Endothelial cell of umbilical vein (primary cell): ENCODE measurements at regions not wholly inside any gene's neighbourhood (a gene's known extent, or its start where the extent isn't known, plus 50 kb on each side); places are given as distances from the start of the nearest gene placed in this dataset.
A peak's percentile ranks its signal among the peaks of the same experiment; 100 is the strongest.

Experiments used
- BruUV-seq: library from RNA; stranded (reverse); fragments of 400-500 nt; replicated peaks from 2 replicates; lab custom pipeline; 2021; lab: Mats Ljungman, UMichigan
- CTCF ChIA-PET: fragments of 300-600, 350-600 bp; sonication (Branson Sonifier 250); formaldehyde crosslinking; loops from one replicate; lab custom pipeline; 2021; ENCODE audit warnings: antibody characterized with exemption, inconsistent platforms; lab: Charles Lee
- POLR2A ChIA-PET: fragments of 300-600, 350-600 bp; sonication (Branson Sonifier 250); formaldehyde crosslinking; loops from one replicate; lab custom pipeline; 2021; ENCODE audit warnings: antibody characterized with exemption, inconsistent platforms; lab: Charles Lee
- DNase-seq: peaks from one replicate; pipeline ENCODE4 v3.0.0-alpha.2; 2011; ENCODE audit warnings: low read depth, low spot score
- FAIRE-seq: peaks from 2 replicates; lab custom pipeline; 2011; peaks lifted over from hg19 to GRCh38; lab: Jason Lieb, UNC
- H2AFZ ChIP-seq: 2 replicates; pipeline ENCODE4 v1.6.0; 2012; ENCODE audit warnings: low read depth, low read length, control low read depth, inconsistent platforms
- H3K27ac ChIP-seq: 2 replicates; pipeline ENCODE4 v1.5.1; 2011; ENCODE audit warnings: low read depth, mild to moderate bottlenecking, control low read depth, low read length, moderate library complexity; ENCODE audit not compliant: insufficient read depth
- H3K27me3 ChIP-seq, 2 experiments: 2 replicates each; pipeline versions ENCODE4 v1.6.0 to v1.6.1; 2011; ENCODE audit warnings: low read length in 2 of 2, mixed read lengths in 1 of 2; ENCODE audit not compliant: control insufficient read depth in 2 of 2, insufficient read depth in 2 of 2
- H3K36me3 ChIP-seq, 2 experiments: 2 replicates in 1 of 2; 3 replicates in 1 of 2; pipeline ENCODE4 v1.5.1; 2011; ENCODE audit warnings: low read length in 2 of 2, mild to moderate bottlenecking in 1 of 2, moderate library complexity in 1 of 2; ENCODE audit not compliant: control insufficient read depth in 2 of 2, insufficient read depth in 2 of 2; ENCODE audit errors: extremely low read depth in 1 of 2
- H3K4me1 ChIP-seq: 3 replicates; pipeline ENCODE4 v1.5.1; 2011; ENCODE audit warnings: mild to moderate bottlenecking, low read length; ENCODE audit not compliant: control insufficient read depth, insufficient read depth; ENCODE audit errors: extremely low read depth
- H3K4me2 ChIP-seq: 2 replicates; pipeline ENCODE4 v1.6.1; 2011; ENCODE audit warnings: low read length, control low read depth, mixed read lengths; ENCODE audit not compliant: insufficient read depth
- H3K4me3 ChIP-seq, 3 experiments: fragments of 200-600 bp in 1 of 3; sonication (generic), shearing (Covaris generic) in 1 of 3; replicated peaks in 1 of 3; 2 replicates each; pipeline ENCODE4 v1.5.1; 2011 to 2016; ENCODE audit warnings: control low read depth in 3 of 3, low read length in 3 of 3, mild to moderate bottlenecking in 2 of 3, inconsistent platforms in 1 of 3, low read depth in 1 of 3, moderate library complexity in 1 of 3; ENCODE audit not compliant: insufficient read depth in 1 of 3
- H3K79me2 ChIP-seq: 2 replicates; pipeline ENCODE4 v1.6.0; 2012; ENCODE audit warnings: low read length, inconsistent platforms; ENCODE audit not compliant: control insufficient read depth, insufficient read depth
- H3K9ac ChIP-seq: replicated peaks from 2 replicates; pipeline ENCODE3; 2011; ENCODE audit warnings: low read length, control low read depth; ENCODE audit not compliant: insufficient read depth; ENCODE audit errors: extremely low read depth
- H3K9me1 ChIP-seq: replicated peaks from 3 replicates; pipeline ENCODE4 v1.6.0; 2011; ENCODE audit warnings: mild to moderate bottlenecking, low read length; ENCODE audit not compliant: control insufficient read depth, insufficient read depth; ENCODE audit errors: extremely low read depth
- H3K9me3 ChIP-seq: replicated peaks from 2 replicates; pipeline ENCODE4 v1.5.1; 2012; ENCODE audit warnings: low read length, inconsistent platforms; ENCODE audit not compliant: control insufficient read depth, insufficient read depth
- H4K20me1 ChIP-seq: replicated peaks from 2 replicates; pipeline ENCODE3; 2011; ENCODE audit warnings: mild to moderate bottlenecking, low read length; ENCODE audit not compliant: control insufficient read depth, insufficient read depth; ENCODE audit errors: extremely low read depth
- EZH2 ChIP-seq: IDR thresholded peaks from 2 replicates; pipeline ENCODE4 v1.6.1; 2012; ENCODE audit warnings: borderline replicate concordance, low read depth, mild to moderate bottlenecking, moderate library complexity, low read length, inconsistent platforms; ENCODE audit not compliant: severe bottlenecking
- FOS ChIP-seq: IDR thresholded peaks from 2 replicates; pipeline ENCODE4 v1.6.1; 2011; ENCODE audit warnings: mild to moderate bottlenecking, low read length, moderate library complexity, borderline replicate concordance; ENCODE audit not compliant: insufficient read depth
- GATA2 ChIP-seq: IDR thresholded peaks from 2 replicates; pipeline ENCODE4 v1.7.0; 2011; ENCODE audit warnings: low read depth, mild to moderate bottlenecking, moderate library complexity, mixed read lengths, low read length; ENCODE audit not compliant: insufficient read length, insufficient read depth
- JUN ChIP-seq: IDR thresholded peaks from 2 replicates; pipeline ENCODE4 v1.6.1; 2011; ENCODE audit warnings: borderline replicate concordance, low read depth; ENCODE audit not compliant: insufficient read length, insufficient read depth
- MYC ChIP-seq: IDR thresholded peaks from one replicate; pipeline ENCODE4 v1.6.1; 2011; ENCODE audit warnings: mild to moderate bottlenecking, low read depth, low read length
- POLR2A ChIP-seq: IDR thresholded peaks from 2 replicates; pipeline ENCODE4 v1.6.1; 2012; ENCODE audit warnings: low read depth, mild to moderate bottlenecking, control low read depth, low read length
- POLR2AphosphoS5 ChIP-seq: IDR thresholded peaks from 2 replicates; pipeline ENCODE4 v1.6.1; 2012; ENCODE audit warnings: low read depth, mild to moderate bottlenecking, control low read depth, low read length, moderate library complexity; ENCODE audit not compliant: insufficient read depth
- dilution Hi-C: fragments of 300-500 bp; cut with MboI; formaldehyde crosslinking; loops from one replicate; pipeline ENCODE4 v1.15.0; 2019; ENCODE audit warnings: low sequenced_read_pairs; ENCODE audit not compliant: extremely low pct_ligation_motif_present
- intact Hi-C: fragments of 100-400 bp; cut with micrococcal nuclease; formaldehyde crosslinking; loops from one replicate; pipeline ENCODE4 v1.10.0; 2022
- TF ChIP-seq, protein P1 (sequence below), 2 donors: IDR thresholded peaks; 1 replicate in 1 of 2; 2 replicates in 1 of 2; pipeline ENCODE4 v1.5.1; 2011; ENCODE audit warnings: low read length in 2 of 2, mild to moderate bottlenecking in 2 of 2, moderate library complexity in 2 of 2, control low read depth in 1 of 2, inconsistent platforms in 1 of 2, low read depth in 1 of 2; ENCODE audit not compliant: insufficient read depth in 1 of 2; ENCODE audit errors: extremely low read depth in 1 of 2
- TF ChIP-seq, protein P2 (sequence below): IDR thresholded peaks from 2 replicates; pipeline ENCODE4 v1.6.1; 2011; ENCODE audit not compliant: insufficient read depth, insufficient read length

DNA sequence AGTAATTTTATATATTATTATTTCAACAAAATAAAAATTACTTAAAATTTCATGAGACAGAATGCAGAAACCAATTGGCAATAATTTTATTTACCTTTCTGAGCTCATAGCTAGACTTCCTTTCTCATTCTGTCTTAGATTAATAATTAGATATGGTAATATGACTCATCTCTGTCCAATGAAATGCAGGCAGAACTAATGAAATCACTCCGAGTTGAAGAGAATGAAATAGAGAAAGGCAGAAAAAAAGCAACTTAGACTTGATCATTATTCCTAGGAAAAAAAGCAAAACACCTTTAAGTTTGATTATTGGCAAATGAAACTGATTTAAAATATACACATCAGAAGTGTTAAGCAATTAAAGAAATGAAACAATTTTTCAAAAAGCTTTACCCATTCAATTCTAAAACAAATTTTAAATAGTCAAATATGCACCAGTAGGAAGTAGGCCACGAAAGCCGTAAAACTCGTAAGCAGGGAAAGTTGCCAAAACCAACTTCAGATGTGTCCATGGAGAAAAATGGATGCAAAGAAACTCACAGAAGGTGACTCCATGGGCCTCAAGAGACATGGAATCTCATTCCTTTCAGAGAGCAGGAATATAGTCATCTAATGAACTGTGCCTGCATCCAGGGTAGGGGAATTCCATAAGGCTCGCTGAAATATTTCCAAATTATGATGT is 293.8 kb upstream of the RGS17 start:
- peak; percentile 17 for TF ChIP-seq FOS
- TF ChIP-seq, protein P1, sequence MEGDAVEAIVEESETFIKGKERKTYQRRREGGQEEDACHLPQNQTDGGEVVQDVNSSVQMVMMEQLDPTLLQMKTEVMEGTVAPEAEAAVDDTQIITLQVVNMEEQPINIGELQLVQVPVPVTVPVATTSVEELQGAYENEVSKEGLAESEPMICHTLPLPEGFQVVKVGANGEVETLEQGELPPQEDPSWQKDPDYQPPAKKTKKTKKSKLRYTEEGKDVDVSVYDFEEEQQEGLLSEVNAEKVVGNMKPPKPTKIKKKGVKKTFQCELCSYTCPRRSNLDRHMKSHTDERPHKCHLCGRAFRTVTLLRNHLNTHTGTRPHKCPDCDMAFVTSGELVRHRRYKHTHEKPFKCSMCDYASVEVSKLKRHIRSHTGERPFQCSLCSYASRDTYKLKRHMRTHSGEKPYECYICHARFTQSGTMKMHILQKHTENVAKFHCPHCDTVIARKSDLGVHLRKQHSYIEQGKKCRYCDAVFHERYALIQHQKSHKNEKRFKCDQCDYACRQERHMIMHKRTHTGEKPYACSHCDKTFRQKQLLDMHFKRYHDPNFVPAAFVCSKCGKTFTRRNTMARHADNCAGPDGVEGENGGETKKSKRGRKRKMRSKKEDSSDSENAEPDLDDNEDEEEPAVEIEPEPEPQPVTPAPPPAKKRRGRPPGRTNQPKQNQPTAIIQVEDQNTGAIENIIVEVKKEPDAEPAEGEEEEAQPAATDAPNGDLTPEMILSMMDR (IDR thresholded peaks at IDR 0.05; ENCODE audit: extremely low read depth in 1 of 2, insufficient read depth in 1 of 2, low read depth in 1 of 2, low read length in 2 of 2): no peak
- TF ChIP-seq GATA2: peak; percentile 7
- Histone ChIP-seq H2AFZ (no peak overlapping the region), H3K4me1 (no peaks in the 10 kb centered on the region), H3K9ac (no peak overlapping the region), H3K27me3 (no peaks in the 10 kb centered on the region), H3K36me3 (no peaks in the 10 kb centered on the region), H3K9me1 (no peaks in the 10 kb centered on the region), H3K27ac (no peak overlapping the region), H3K4me2 (no peak overlapping the region), H3K79me2 (no peaks in the 10 kb centered on the region), H4K20me1 (no peaks in the 10 kb centered on the region), H3K4me3 (no peak overlapping the region), H3K9me3 (peaks cover 2% of the 10 kb centered on the region)
- POLR2A ChIA-PET: no interaction called here
- intact Hi-C loops (no loop called here), dilution Hi-C loops (no loop called here)
- DNase-seq (peak; percentile 6), FAIRE-seq (no peak)
- no TSS peak for BruUV-seq
- CTCF ChIA-PET: no interaction called here

DNA sequence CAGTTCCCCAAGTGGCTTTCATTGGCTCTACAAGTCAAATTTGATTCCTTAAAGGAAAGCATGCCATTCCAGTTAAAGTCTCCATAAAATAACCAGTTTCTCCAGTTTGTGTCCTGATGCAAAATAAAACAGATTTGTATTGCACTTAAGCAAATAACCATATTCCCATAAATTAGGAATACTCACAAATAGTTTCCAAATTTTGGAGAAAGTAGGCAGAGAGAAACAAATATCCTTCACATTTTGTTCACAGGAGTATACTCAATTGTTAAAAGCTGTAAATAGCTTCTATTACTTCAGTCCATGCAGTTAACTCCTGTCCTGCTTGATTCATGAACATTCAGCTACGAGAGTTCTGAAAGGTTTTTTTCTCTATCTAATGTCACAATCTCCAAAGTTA is 281.4 kb upstream of the RGS17 start:
- Histone ChIP-seq H3K27ac (no peak overlapping the region), H3K9ac (no peak overlapping the region), H3K4me2 (no peak overlapping the region), H3K36me3 (no peaks in the 10 kb centered on the region), H3K79me2 (no peaks in the 10 kb centered on the region), H3K4me1 (no peaks in the 10 kb centered on the region), H3K9me1 (no peaks in the 10 kb centered on the region), H3K4me3 (no peak overlapping the region), H2AFZ (no peak overlapping the region), H3K27me3 (no peaks in the 10 kb centered on the region), H3K9me3 (no peaks in the 10 kb centered on the region), H4K20me1 (no peaks in the 10 kb centered on the region)
- POLR2A ChIA-PET: no interaction called here
- TF ChIP-seq EZH2: no peak
- TF ChIP-seq MYC: no peak
- no peak for TF ChIP-seq POLR2A
- TF ChIP-seq FOS: no peak
- TF ChIP-seq JUN: no peak
- TF ChIP-seq GATA2: no peak
- TF ChIP-seq, protein P1 (IDR thresholded peaks at IDR 0.05; ENCODE audit: extremely low read depth in 1 of 2, insufficient read depth in 1 of 2, low read depth in 1 of 2, low read length in 2 of 2): no peak
- TF ChIP-seq, protein P2, sequence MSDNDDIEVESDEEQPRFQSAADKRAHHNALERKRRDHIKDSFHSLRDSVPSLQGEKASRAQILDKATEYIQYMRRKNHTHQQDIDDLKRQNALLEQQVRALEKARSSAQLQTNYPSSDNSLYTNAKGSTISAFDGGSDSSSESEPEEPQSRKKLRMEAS: no peak
- TF ChIP-seq POLR2AphosphoS5: no peak
- CTCF ChIA-PET: no interaction called here
- dilution Hi-C loops: no loop called here
- no peak for DNase-seq
- BruUV-seq: no TSS peak
- intact Hi-C loops: no loop called here
- no peak for FAIRE-seq
